ENCODE measurements at regions not wholly inside any gene's neighbourhood (a gene's known extent, or its start where the extent isn't known, plus 50 kb on each side); places are given as distances from the start of the nearest gene placed in this dataset.

GRCh38 chr16:59500601-59501000 is 766.5 kb upstream of the GOT2 start:
- no peak for TF ChIP-seq POLR2A (IDR thresholded peaks at IDR 0.05; ENCODE audit: low read depth, low read length)
- TF ChIP-seq POLR2AphosphoS5 (IDR thresholded peaks at IDR 0.05; ENCODE audit: low read depth, low read length) = no peak
- no peak for TF ChIP-seq TAF1 (IDR thresholded peaks at IDR 0.05; ENCODE audit: borderline replicate concordance, low read depth, low read length)

All from GM12892 (cell line).